CD14-positive monocyte (primary cell): ENCODE measurements at regions not wholly inside any gene's neighbourhood (a gene's known extent, or its start where the extent isn't known, plus 50 kb on each side); places are given as distances from the start of the nearest gene placed in this dataset.
A peak's percentile ranks its signal among the peaks of the same experiment; 100 is the strongest.

Experiments used
- DNase-seq, 3 donors: peaks; one replicate each; pipeline ENCODE4 v3.0.0-alpha.2; 2011 to 2022
- H2AFZ ChIP-seq: 2 replicates; pipeline ENCODE4 v1.6.0; 2012; ENCODE audit warnings: mild to moderate bottlenecking, low read depth, low read length, inconsistent platforms; ENCODE audit not compliant: insufficient read depth, poor library complexity, severe bottlenecking
- H3K27ac ChIP-seq, 2 donors: 1 replicate in 1 of 2; 2 replicates in 1 of 2; pipeline ENCODE4 v1.5.1; 2012 to 2013; ENCODE audit warnings: low read length in 2 of 2, control low read depth in 1 of 2, inconsistent platforms in 1 of 2, low read depth in 1 of 2, mild to moderate bottlenecking in 1 of 2
- H3K27me3 ChIP-seq, 2 donors: one replicate each; pipeline versions ENCODE4 v1.6.0 to v1.6.1; 2011 to 2013; ENCODE audit warnings: low read length in 2 of 2; ENCODE audit not compliant: control insufficient read depth in 2 of 2, insufficient read depth in 2 of 2
- H3K36me3 ChIP-seq, 2 donors: replicated peaks in 1 of 2; 1 replicate in 1 of 2; 2 replicates in 1 of 2; pipeline versions ENCODE4 v1.5.1 to v1.6.1; 2012 to 2013; ENCODE audit warnings: low read length in 2 of 2, control low read depth in 1 of 2, inconsistent platforms in 1 of 2, mild to moderate bottlenecking in 1 of 2; ENCODE audit not compliant: insufficient read depth in 2 of 2, control insufficient read depth in 1 of 2
- H3K4me1 ChIP-seq, 2 donors: 1 replicate in 1 of 2; 2 replicates in 1 of 2; pipeline versions ENCODE4 v1.5.1 to v1.6.1; 2012 to 2013; ENCODE audit warnings: low read length in 2 of 2, control low read depth in 1 of 2, inconsistent platforms in 1 of 2, mild to moderate bottlenecking in 1 of 2, moderate library complexity in 1 of 2; ENCODE audit not compliant: insufficient read depth in 2 of 2, control insufficient read depth in 1 of 2
- H3K4me2 ChIP-seq: replicated peaks from 2 replicates; pipeline ENCODE3; 2012; ENCODE audit warnings: low read length, moderate library complexity, mild to moderate bottlenecking; ENCODE audit not compliant: poor library complexity, severe bottlenecking; ENCODE audit errors: extremely low read depth
- H3K4me3 ChIP-seq, 3 experiments: fragments of 200-600 bp in 1 of 3; sonication (generic) in 1 of 3; replicated peaks in 1 of 3; 1 replicate in 2 of 3; 2 replicates in 1 of 3; pipeline ENCODE4 v1.5.1; 2011 to 2013; ENCODE audit warnings: low read length in 3 of 3, mild to moderate bottlenecking in 3 of 3, control low read depth in 2 of 3, low read depth in 2 of 3, inconsistent platforms in 1 of 3, moderate library complexity in 1 of 3
- H3K79me2 ChIP-seq: 2 replicates; pipeline ENCODE4 v1.6.0; 2012; ENCODE audit warnings: mild to moderate bottlenecking, control low read depth, inconsistent platforms, low read length, moderate library complexity; ENCODE audit not compliant: insufficient read depth
- H3K9ac ChIP-seq: 2 replicates; pipeline ENCODE4 v1.6.0; 2017; ENCODE audit warnings: low read length, mild to moderate bottlenecking; ENCODE audit not compliant: insufficient read depth, poor library complexity, severe bottlenecking
- H3K9me3 ChIP-seq, 2 donors: replicated peaks in 1 of 2; 1 replicate in 1 of 2; 2 replicates in 1 of 2; pipeline versions ENCODE4 v1.5.1 to v1.6.1; 2012 to 2013; ENCODE audit warnings: low read length in 2 of 2, control low read depth in 1 of 2; ENCODE audit not compliant: control insufficient read depth in 1 of 2, insufficient read depth in 1 of 2
- H4K20me1 ChIP-seq: 2 replicates; pipeline ENCODE4 v1.6.0; 2012; ENCODE audit warnings: mild to moderate bottlenecking, low read length, control low read depth, moderate library complexity; ENCODE audit not compliant: insufficient read depth
- H3K27ac Mint-ChIP-seq, 7 donors: one replicate each; pipeline ENCODE4 v1.8.0; 2020; ENCODE audit warnings: mild to moderate bottlenecking in 7 of 7, mixed read lengths in 7 of 7, moderate library complexity in 6 of 7, inconsistent platforms in 2 of 7
- H3K27me3 Mint-ChIP-seq, 3 donors: one replicate each; pipeline ENCODE4 v1.8.0; 2021 to 2022; ENCODE audit warnings: low read depth in 3 of 3, mild to moderate bottlenecking in 3 of 3, mixed read lengths in 3 of 3, moderate library complexity in 3 of 3, inconsistent platforms in 1 of 3
- H3K36me3 Mint-ChIP-seq, 2 donors: one replicate each; pipeline ENCODE4 v1.8.0; 2020; ENCODE audit warnings: mixed read lengths in 2 of 2, inconsistent platforms in 1 of 2, mild to moderate bottlenecking in 1 of 2
- H3K4me1 Mint-ChIP-seq: one replicate; pipeline ENCODE4 v1.8.0; 2020; ENCODE audit warnings: mild to moderate bottlenecking, mixed read lengths
- H3K4me3 Mint-ChIP-seq, 2 donors: one replicate each; pipeline ENCODE4 v1.8.0; 2020; ENCODE audit warnings: mild to moderate bottlenecking in 2 of 2, mixed read lengths in 2 of 2, moderate library complexity in 1 of 2
- H3K9me3 Mint-ChIP-seq, 7 donors: one replicate each; pipeline ENCODE4 v1.8.0; 2020 to 2022; ENCODE audit warnings: mixed read lengths in 7 of 7, mild to moderate bottlenecking in 6 of 7, moderate library complexity in 6 of 7, inconsistent platforms in 2 of 7
- WGBS: methylation state at CpG from one replicate; pipeline ENCODE4 v1.1.5; 2013; ENCODE audit warnings: missing lambda C conversion rate; ENCODE audit not compliant: insufficient coverage; 5-methylcytosine and 5-hydroxymethylcytosine counted together
- intact Hi-C, 2 donors: fragments of 100-400 bp; cut with micrococcal nuclease; formaldehyde crosslinking; loops; one replicate each; pipeline versions ENCODE4 v1.15.0 to v1.15.1; 2023
- TF ChIP-seq, protein P1 (sequence below): fragments of 200-600 bp; IDR thresholded peaks from one replicate; pipeline ENCODE4 v1.8.0; 2022; ENCODE audit warnings: antibody characterized with exemption, mild to moderate bottlenecking

GRCh38 chr2:42931818-42932195 lies 139.4 kb upstream of the HAAO start:
- Histone ChIP-seq H3K9ac (no peak overlapping the region), H2AFZ (no peak overlapping the region), H3K27ac (no peak overlapping the region), H3K4me2 (no peak overlapping the region), H4K20me1 (no peaks in the 10 kb centered on the region), H3K4me1 (peaks cover 5 to 8% of the 10 kb centered on the region in 2 donors), H3K9me3 (no peaks in the 10 kb centered on the region), H3K4me3 (no peak overlapping the region), H3K79me2 (no peaks in the 10 kb centered on the region), H3K27me3 (no peaks in the 10 kb centered on the region), H3K36me3 (no peaks in the 10 kb centered on the region)
- no peaks in the 10 kb centered on the region for H3K36me3 Mint-ChIP-seq
- WGBS = no CpG with 5 or more reads among the region's 3 CpGs
- H3K27ac Mint-ChIP-seq = peak overlapping the region in 1 of 7 donors; percentile 48
- DNase-seq = no peak
- no peaks in the 10 kb centered on the region for H3K9me3 Mint-ChIP-seq
- TF ChIP-seq, protein P1, sequence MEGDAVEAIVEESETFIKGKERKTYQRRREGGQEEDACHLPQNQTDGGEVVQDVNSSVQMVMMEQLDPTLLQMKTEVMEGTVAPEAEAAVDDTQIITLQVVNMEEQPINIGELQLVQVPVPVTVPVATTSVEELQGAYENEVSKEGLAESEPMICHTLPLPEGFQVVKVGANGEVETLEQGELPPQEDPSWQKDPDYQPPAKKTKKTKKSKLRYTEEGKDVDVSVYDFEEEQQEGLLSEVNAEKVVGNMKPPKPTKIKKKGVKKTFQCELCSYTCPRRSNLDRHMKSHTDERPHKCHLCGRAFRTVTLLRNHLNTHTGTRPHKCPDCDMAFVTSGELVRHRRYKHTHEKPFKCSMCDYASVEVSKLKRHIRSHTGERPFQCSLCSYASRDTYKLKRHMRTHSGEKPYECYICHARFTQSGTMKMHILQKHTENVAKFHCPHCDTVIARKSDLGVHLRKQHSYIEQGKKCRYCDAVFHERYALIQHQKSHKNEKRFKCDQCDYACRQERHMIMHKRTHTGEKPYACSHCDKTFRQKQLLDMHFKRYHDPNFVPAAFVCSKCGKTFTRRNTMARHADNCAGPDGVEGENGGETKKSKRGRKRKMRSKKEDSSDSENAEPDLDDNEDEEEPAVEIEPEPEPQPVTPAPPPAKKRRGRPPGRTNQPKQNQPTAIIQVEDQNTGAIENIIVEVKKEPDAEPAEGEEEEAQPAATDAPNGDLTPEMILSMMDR = no peak
- no peak overlapping the region for H3K4me3 Mint-ChIP-seq
- H3K4me1 Mint-ChIP-seq = peaks cover 36% of the 10 kb centered on the region
- peaks cover 0 to 8% (median 0%) of the 10 kb centered on the region in 3 donors for H3K27me3 Mint-ChIP-seq
- intact Hi-C loops = loop anchor here in 1 of 2 donors (10.0 kb wide), 1 partner anchor 97 kb away; no protein-coding TSS in a partner anchor

GRCh38 chr2:42931146-42931817 lies 138.9 kb upstream of the HAAO start:
- Histone ChIP-seq H3K27ac (no peak overlapping the region), H3K4me2 (no peak overlapping the region), H3K27me3 (no peaks in the 10 kb centered on the region), H3K9ac (no peak overlapping the region), H3K4me1 (peaks cover 5 to 8% of the 10 kb centered on the region in 2 donors), H3K4me3 (no peak overlapping the region), H4K20me1 (no peaks in the 10 kb centered on the region), H3K9me3 (no peaks in the 10 kb centered on the region), H3K36me3 (no peaks in the 10 kb centered on the region), H3K79me2 (no peaks in the 10 kb centered on the region), H2AFZ (no peak overlapping the region)
- TF ChIP-seq, protein P1 = peak; percentile 31
- H3K4me3 Mint-ChIP-seq = no peak overlapping the region
- H3K27me3 Mint-ChIP-seq = peaks cover 0 to 7% (median 1%) of the 10 kb centered on the region in 3 donors
- intact Hi-C loops = loop anchor here in 1 of 2 donors (10.0 kb wide), 1 partner anchor 96 kb away; no protein-coding TSS in a partner anchor
- no peaks in the 10 kb centered on the region for H3K36me3 Mint-ChIP-seq
- H3K9me3 Mint-ChIP-seq = no peaks in the 10 kb centered on the region
- WGBS = 20% methylated on average over 8 of the region's 8 CpGs
- H3K4me1 Mint-ChIP-seq = peaks cover 32% of the 10 kb centered on the region
- DNase-seq = no peak
- H3K27ac Mint-ChIP-seq = no peak overlapping the region
